ENCODE measurements at regions not wholly inside any gene's neighbourhood (a gene's known extent, or its start where the extent isn't known, plus 50 kb on each side); places are given as distances from the start of the nearest gene placed in this dataset.
A peak's percentile ranks its signal among the peaks of the same experiment; 100 is the strongest.

GRCh38 chr4:34181891-34182290 lies 2062.4 kb downstream of the ARAP2 start:
- FAIRE-seq = no peak

GRCh38 chr4:34182306-34182705 lies 2062.0 kb downstream of the ARAP2 start:
- FAIRE-seq = peak; percentile 89

GRCh38 chr4:34183926-34184325 lies 2060.4 kb downstream of the ARAP2 start:
- no peak for FAIRE-seq

- no peak for FAIRE-seq
Observed at GRCh38 chr4:34187056-34187455, 2057.3 kb downstream of the ARAP2 start.

- FAIRE-seq = no peak
Observed at GRCh38 chr4:34191443-34191842, 2052.9 kb downstream of the ARAP2 start.

- FAIRE-seq = peak; percentile 89
Observed at GRCh38 chr4:34193451-34194154, 2050.7 kb downstream of the ARAP2 start.

- FAIRE-seq = no peak
Observed at GRCh38 chr4:34194585-34194984, 2049.7 kb downstream of the ARAP2 start.

- FAIRE-seq = no peak
Observed at GRCh38 chr4:34196375-34196774, 2047.9 kb downstream of the ARAP2 start.

GRCh38 chr4:34198966-34199365 lies 2045.3 kb downstream of the ARAP2 start:
- no peak for FAIRE-seq

- FAIRE-seq = no peak
Observed at GRCh38 chr4:34200535-34200934, 2043.8 kb downstream of the ARAP2 start.

- FAIRE-seq = no peak
Observed at GRCh38 chr4:34202154-34202553, 2042.2 kb downstream of the ARAP2 start.

- no peak for FAIRE-seq
Observed at GRCh38 chr4:34220601-34221000, 2023.7 kb downstream of the ARAP2 start.

GRCh38 chr4:34221986-34222385 lies 2022.3 kb downstream of the ARAP2 start:
- FAIRE-seq = no peak

GRCh38 chr4:34236118-34236517 lies 2008.2 kb downstream of the ARAP2 start:
- no peak for FAIRE-seq

- FAIRE-seq = no peak
Observed at GRCh38 chr4:34245276-34245675, 1999.0 kb downstream of the ARAP2 start.

GRCh38 chr4:34250562-34250961 lies 1993.8 kb downstream of the ARAP2 start:
- no peak for FAIRE-seq

- no peak for FAIRE-seq
Observed at GRCh38 chr4:34253239-34253638, 1991.1 kb downstream of the ARAP2 start.

GRCh38 chr4:34258176-34258575 lies 1986.1 kb downstream of the ARAP2 start:
- no peak for FAIRE-seq

GRCh38 chr4:34261799-34262314 lies 1982.5 kb downstream of the ARAP2 start:
- FAIRE-seq = no peak

- no peak for FAIRE-seq
Observed at GRCh38 chr4:34269613-34270012, 1974.7 kb downstream of the ARAP2 start.

- no peak for FAIRE-seq
Observed at GRCh38 chr4:34271479-34272355, 1972.6 kb downstream of the ARAP2 start.

- no peak for FAIRE-seq
Observed at GRCh38 chr4:34279011-34279410, 1965.3 kb downstream of the ARAP2 start.

GRCh38 chr4:34280131-34280530 lies 1964.2 kb downstream of the ARAP2 start:
- FAIRE-seq = no peak

- FAIRE-seq = no peak
Observed at GRCh38 chr4:34281826-34282225, 1962.5 kb downstream of the ARAP2 start.

All from endometrium (tissue), 2 donors.